ENCODE measurements at regions not wholly inside any gene's neighbourhood (a gene's known extent, or its start where the extent isn't known, plus 50 kb on each side); places are given as distances from the start of the nearest gene placed in this dataset.
A peak's percentile ranks its signal among the peaks of the same experiment; 100 is the strongest.

DNA sequence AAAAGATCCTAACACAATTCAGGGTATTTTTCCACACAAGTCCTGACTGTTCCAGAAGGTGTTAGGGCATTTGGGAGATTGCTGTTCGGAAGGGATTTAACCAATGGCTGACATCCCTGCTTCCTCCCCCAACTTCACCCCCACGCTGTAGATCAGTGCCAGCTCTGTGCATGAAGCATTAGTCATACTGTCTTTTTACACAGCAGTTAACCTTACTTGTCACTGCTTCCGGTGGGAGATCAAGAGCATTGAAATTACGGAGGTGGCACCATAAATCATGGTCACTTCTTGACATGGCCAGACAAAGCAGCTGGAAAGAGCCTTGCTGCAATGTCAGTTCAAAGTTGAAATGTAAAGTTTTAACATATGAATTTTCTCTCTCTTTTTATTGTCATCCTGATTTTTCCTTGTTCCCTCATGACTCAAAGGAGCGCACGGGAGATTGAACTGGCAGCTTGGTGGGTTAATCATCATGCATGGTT is 70.2 kb downstream of the HRH4 start:
- DNase-seq = peak; percentile 41

- no peak for DNase-seq
Measured at GRCh38 chr18:24534271-24534670, 73.8 kb downstream of the HRH4 start.

DNA sequence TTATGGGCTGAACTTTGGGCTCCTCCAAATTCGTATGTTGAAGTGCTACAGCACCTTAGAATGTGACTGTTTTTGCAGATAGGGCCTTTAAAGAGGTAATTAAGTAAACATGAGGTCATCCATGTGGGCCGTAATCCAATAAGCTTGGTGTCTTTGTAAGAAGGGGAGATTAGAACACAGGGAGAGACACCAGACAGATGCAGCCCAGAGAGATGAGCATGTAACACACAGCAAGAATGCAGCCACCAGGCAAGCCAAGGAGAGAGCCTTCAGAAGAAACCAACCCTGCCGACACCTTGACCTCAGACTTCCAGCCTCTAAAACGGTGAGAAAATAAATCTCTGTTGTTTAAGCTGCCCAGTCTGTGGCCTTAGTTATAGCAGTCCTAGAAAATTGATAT is 74.3 kb downstream of the HRH4 start:
- no peak for DNase-seq

DNA sequence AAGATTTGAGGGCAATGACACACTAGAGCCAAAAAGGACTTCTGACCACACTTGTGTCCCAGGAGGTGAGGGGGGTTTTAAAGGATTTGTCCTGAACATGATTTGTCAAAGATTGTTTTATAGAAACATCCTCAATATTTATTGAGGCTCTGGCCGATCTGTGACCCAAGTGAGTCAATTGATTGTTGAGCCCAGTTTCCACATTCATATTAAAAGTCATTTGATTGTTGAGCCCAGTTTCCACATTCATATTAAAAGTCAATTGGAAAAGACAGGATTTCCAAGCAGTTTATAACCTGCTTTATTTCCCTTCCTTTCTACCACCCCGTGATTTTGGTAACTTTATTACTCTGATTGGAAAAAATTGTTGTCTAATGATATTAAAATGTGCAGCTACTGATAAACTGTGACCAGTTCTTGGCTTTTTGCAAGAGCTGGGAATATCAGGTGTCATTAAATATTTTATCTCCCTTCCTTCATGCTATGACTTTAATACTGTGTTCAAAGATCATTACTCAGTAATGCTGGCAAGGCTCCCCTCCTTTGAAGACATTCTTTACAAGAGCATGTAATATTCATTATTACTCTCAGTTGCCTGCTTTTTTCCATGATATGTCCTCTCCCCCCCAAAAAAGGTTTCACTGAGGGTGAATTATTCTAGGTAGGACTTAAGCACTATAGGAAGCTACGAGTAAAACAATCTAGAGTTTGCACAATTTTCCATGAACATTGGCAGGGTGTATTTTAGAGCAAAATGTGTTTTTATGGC is 75.3 kb downstream of the HRH4 start:
- DNase-seq = no peak

- DNase-seq = no peak
Measured at GRCh38 chr18:24536326-24536725, 75.9 kb downstream of the HRH4 start.

GRCh38 chr18:24536834-24537233 is 76.4 kb downstream of the HRH4 start:
- no peak for DNase-seq

DNA sequence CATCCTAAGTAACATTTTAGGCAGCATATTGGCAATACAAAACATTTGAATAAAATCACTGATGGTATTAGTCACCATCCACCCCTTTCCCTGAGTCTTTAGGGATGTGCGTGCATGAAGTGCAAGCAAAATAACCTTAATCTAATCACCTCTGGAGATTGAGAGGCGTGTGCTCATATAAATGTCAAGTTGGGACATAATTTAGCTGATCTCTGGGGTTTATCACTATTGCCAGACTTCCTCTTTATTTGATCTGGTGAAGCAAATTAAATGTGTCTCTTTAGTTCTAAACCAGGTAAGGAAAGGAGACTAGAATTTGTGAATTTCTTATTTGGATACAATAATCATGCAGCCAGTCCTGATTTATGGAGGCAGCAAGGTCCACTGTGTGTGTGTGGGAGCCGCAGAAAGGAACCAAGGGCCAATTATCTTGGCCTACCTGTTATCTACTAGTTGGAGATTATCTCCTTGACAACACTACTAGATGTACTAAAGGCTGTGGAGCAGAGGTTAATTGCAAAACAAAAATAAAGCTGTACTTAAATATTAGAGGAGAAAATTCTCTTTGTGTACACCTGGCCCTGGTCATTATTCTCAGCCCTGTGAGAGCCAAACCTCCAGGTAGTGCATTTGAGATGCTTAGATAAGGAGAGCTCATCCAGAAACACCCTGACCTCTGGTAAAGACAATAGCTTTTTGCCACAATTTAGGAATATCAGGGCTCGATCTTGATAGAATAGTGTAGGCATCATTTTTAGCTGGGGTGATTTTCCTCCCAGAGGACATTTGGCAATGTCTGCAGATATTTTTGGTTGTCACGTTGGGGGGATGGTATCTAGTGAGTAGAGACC is 78.2 kb downstream of the HRH4 start:
- no peak for DNase-seq

DNA sequence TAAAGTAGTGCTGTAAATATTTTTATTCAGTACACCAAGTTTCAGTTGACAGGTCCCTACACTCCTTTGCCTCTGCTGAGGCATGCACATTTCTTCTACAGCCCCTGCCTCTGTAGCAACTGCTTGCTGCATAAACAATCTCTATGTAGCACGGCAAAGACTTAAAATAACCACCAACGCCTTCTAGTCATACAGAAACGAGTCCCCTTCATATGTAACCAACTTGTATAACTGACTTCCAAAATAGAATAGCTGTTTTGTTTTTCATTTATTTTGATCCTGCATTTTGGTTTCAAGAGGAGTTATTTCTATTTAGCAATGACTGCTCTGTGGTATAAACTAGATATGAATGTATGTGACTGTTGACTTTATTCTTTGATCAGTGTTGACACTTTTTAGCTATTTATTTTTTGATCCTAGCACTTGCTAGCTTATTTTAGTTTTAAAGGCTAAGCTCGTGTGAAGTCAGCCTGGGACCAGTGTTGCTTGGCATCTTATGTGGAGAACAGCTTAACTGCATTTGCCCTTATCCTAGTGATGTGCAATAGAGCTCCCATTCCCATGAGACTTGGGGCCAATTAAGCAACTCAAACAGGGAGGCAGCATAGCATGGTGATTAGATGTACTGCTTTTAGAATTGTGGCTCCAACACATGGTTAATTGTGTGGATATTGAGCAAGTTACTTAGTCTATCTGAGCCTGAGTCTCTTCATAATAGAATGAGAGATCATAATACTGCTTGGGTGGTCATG is 79.6 kb downstream of the HRH4 start:
- no peak for DNase-seq

- no peak for DNase-seq
Measured at GRCh38 chr18:24540896-24541295, 80.5 kb downstream of the HRH4 start.

GRCh38 chr18:24543086-24543794 is 82.8 kb downstream of the HRH4 start:
- DNase-seq = no peak

DNA sequence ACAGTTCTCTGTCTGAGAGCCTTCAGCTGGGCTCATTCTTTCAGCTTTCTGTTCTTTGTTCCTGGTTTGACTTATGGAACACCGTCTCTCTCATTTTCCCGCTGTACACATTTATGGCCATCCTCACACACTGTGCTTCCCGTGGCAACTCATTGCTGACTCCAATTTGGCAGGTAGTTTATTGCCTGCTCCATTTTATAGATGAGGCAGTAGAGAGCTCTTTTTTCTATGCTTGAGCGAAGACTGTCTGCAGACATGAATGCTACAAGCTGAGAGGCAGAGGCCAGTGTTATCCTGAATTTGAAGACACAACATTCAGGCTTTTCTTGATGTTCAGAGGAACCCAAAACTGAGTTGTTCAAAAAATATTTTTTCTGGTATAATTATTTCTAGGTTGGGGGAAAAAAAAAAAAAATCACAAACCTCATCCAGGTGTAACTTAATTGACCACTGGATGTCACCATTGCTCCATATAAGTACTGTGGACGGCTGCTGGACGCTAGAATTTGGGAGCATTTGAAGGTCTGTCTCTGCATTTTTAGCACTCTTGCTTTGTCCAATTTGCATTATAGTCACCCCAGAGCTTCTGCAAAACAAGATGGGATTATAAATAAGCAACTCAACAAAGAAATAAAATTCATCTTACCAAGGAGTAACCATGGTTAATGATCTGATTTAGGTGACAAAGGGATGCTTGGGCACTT is 83.5 kb downstream of the HRH4 start:
- DNase-seq = no peak

DNA sequence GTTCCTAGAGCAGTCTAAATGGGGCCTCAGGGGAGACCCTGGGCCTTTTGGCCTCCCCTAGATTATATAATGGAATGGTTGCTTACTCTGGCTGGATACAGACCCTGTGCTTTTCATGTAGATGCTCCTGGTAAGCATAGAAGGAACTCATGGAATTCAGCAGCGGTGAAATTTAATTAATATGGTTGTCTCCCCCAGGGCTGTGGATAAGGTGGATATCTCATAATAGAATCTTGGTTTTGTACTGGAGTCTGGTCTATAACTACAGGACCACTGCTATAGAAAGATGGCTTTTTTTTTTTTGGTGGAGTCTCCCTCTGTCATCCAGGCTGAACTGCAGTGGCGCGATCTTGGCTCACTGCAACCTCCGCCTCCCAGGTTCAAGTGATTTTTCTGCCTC is 84.5 kb downstream of the HRH4 start:
- DNase-seq = no peak

DNA sequence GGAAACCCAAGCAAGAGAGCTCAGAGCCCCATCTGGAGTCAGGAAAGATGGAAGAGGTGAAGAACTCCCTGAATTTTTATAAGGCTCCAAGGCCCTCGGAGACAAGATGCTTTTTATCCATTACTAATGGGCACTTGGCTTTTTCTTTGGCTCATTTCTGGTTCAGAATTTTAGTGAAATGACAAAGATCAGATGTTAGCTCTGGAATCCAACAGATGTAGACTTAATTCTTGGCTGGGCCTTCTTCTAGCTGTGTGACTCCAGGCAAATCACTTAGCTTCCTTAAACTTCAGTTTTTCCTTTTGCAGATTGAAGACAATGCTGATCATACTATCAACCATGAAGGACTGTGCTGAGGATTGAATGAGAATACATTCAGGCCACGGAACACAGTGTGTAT is 85.2 kb downstream of the HRH4 start:
- DNase-seq = no peak

DNA sequence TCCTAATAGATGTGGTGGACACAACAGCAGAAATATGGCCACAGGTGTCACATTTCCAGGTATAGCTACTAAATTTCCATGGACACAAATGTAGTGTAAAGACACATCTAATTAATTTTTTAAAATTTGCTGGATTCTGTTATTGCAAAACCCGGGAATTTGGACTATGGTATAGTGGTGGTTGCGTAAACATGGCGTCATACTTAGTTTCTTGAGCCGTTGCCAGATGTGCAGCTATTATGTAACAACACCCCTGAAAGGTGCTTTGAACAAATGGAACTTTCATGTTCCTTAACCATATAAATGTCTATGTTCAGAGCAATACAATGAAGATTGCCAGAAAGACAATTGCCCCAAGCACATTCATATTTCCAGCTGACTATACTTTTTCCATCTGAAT is 85.9 kb downstream of the HRH4 start:
- no peak for DNase-seq

- no peak for DNase-seq
Measured at GRCh38 chr18:24548583-24548982, 88.1 kb downstream of the HRH4 start.

- no peak for DNase-seq
Measured at GRCh38 chr18:24552218-24552617, 91.8 kb downstream of the HRH4 start.

DNA sequence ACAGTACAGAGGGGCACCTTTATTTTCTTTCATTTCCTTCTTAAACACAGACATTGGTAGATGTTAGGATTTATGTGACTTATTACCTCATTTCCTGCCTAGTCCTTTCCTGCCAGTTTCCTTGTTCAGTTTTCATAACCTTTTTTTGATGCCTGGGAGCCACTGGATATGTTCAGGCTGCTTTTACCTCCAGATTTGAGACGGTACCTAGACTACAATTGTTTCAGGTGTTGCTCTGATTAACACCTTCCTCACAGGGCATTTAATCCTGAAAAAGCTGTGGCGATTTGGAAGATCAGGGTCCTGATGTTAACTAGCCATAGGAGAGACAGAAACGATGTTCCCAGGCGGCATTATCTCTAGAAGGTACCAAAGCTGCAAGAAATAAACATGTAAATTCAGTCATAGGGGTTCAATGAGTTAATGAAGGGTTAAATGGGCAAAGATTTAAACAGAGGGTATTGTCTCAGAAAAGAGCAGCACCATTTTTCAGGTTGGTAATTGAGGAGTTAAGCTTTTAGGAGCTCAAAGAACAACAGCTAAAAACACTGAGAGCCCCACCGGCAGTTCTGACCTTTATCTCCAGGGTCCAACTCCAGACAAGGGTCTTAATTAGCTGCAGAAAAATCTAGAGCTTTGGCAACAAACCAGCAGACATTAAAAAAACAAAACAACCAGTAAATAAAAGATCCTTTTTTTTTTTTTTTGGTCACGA is 93.3 kb downstream of the HRH4 start:
- DNase-seq = no peak

GRCh38 chr18:24558403-24558802 is 98.0 kb downstream of the HRH4 start:
- DNase-seq = no peak

DNA sequence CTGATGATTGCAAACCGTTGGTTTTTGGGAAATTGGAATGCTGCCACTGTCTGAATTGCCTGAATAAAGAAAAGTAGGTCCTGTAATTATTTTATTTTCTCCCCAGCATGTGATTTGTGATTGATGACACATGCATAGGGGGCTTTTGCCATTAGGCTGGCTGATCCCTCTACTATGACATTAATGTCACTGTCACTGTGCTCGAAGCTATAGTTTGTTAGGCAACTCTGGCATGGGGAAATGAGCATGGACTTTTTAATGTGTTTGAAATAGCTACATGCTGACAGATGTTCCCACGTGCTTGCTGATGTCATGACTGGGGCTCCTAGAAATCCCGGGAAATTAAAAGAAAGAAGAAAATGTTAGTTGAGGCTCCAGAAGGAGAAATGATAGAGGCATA is 99.1 kb downstream of the HRH4 start:
- no peak for DNase-seq

DNA sequence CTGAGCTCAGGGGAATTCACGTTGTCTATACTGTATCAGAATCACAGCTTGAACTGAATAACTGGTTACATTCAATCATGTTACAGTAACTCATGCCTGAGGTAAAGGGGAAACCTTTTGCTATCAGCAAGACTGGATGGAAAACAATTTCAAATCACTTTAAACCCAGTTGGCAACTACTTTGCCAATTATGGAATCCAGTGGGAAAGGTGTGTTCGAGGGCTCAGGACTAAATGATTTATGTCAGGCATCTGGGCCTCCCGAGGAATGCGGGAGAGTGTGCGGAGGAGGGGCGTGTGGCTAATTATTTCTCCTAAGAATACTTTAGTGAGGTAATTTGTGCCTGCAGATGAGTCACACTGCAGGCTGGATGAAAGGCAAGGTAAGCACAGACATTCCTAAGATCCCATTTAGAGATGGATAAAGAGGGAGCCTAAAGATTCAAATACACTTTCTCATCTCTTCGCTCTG is 100.1 kb downstream of the HRH4 start:
- no peak for DNase-seq

DNA sequence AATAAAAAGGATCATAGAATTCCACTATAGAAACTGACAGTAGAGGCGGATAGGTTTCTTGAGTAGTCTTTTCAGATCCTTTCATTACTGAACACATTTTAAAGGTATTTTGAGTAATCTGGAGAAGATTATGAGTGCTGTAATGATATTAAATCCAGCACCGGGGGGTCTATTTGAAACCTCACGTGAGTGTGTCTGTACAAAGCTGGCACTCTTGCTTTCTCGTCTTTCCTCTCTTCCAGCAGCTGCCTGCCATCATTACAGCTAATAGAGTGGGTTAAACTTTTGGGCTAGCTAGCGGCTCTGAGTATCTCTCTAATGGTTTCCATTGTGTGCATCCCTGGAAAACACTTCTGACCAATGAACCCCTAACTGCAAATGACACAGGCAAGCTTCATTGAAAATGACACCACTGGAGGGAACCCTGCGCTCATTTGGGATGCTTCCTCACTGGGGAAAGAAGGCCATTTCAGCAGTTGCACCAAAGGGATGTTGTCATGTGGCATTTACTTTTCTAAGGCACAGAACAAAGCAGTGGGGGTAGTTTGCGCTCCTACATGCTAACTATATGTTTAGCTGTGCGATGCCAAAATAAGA is 101.0 kb downstream of the HRH4 start:
- DNase-seq = no peak

All from activated CD4-positive, alpha-beta T cell treated with anti-CD3 and anti-CD28 coated beads, Interleukin-10, Interleukin-2, amounts not matched to agents 100 ng/mL and 50 ng/mL, durations not matched to agents 16 hours and 8 hours (primary cell).